IMR-90 (cell line): ENCODE measurements at regions not wholly inside any gene's neighbourhood (a gene's known extent, or its start where the extent isn't known, plus 50 kb on each side); places are given as distances from the start of the nearest gene placed in this dataset.

ENCODE experiments used
- ATAC-seq: fragments of 200-7000 bp; cut with Tn5 transposase; 2 replicates; pipeline ENCODE4 v1.9.1; 2020; ENCODE audit warnings: low read depth, mild to moderate bottlenecking, moderate library complexity
- BruUV-seq: library from RNA; stranded (reverse); fragments of 400-500 nt; replicated peaks from 2 replicates; lab custom pipeline; 2021; lab: Mats Ljungman, UMichigan
- CTCF ChIA-PET: fragments of 300-600 bp; formaldehyde crosslinking; extraction: SDS; loops from one replicate; lab custom pipeline; 2021; ENCODE audit warnings: antibody characterized with exemption; lab: Yijun Ruan, JAX
- POLR2A ChIA-PET: fragments of 300-600 bp; sonication (Branson Sonifier 250); formaldehyde crosslinking; loops from one replicate; lab custom pipeline; 2022; ENCODE audit warnings: antibody characterized with exemption; ENCODE audit not compliant: unreplicated experiment; lab: Charles Lee
- DNase-seq: peaks from one replicate; pipeline ENCODE4 v3.0.0; 2013
- H2AFZ ChIP-seq: replicated peaks from 2 replicates; pipeline ENCODE3; 2013; ENCODE audit warnings: low read length, mild to moderate bottlenecking; ENCODE audit not compliant: poor library complexity
- H2AK5ac ChIP-seq: 2 replicates; pipeline ENCODE4 v1.6.1; 2013; ENCODE audit warnings: low read depth, low read length, inconsistent platforms
- H2AK9ac ChIP-seq: replicated peaks from 2 replicates; pipeline ENCODE3; 2013; ENCODE audit warnings: mild to moderate bottlenecking, low read depth, low read length, moderate library complexity; ENCODE audit not compliant: poor library complexity
- H2BK120ac ChIP-seq: 2 replicates; pipeline ENCODE4 v1.6.1; 2013; ENCODE audit warnings: low read depth, low read length, inconsistent platforms
- H2BK15ac ChIP-seq: 3 replicates; pipeline ENCODE4 v1.6.1; 2013; ENCODE audit warnings: low read depth, low read length, inconsistent platforms
- H2BK20ac ChIP-seq: 2 replicates; pipeline ENCODE4 v1.6.1; 2013; ENCODE audit warnings: low read depth, mild to moderate bottlenecking, inconsistent platforms, low read length, moderate library complexity
- H2BK5ac ChIP-seq: 2 replicates; pipeline ENCODE4 v1.6.1; 2013; ENCODE audit warnings: mild to moderate bottlenecking, low read depth, low read length, inconsistent platforms; ENCODE audit not compliant: poor library complexity, severe bottlenecking
- H3K14ac ChIP-seq: replicated peaks from 2 replicates; pipeline ENCODE4 v1.6.1; 2013; ENCODE audit warnings: low read depth, low read length, inconsistent platforms
- H3K18ac ChIP-seq: 2 replicates; pipeline ENCODE4 v1.6.1; 2013; ENCODE audit warnings: low read depth, low read length, control low read depth
- H3K23ac ChIP-seq: 2 replicates; pipeline ENCODE4 v1.6.1; 2013; ENCODE audit warnings: low read depth, low read length, inconsistent platforms
- H3K27ac ChIP-seq: 2 replicates; pipeline ENCODE4 v1.5.1; 2013; ENCODE audit warnings: mild to moderate bottlenecking, control low read depth, low read length; ENCODE audit not compliant: insufficient read depth
- H3K27me3 ChIP-seq: 2 replicates; pipeline ENCODE4 v1.6.1; 2013; ENCODE audit warnings: low read length; ENCODE audit not compliant: control insufficient read depth, insufficient read depth
- H3K36me3 ChIP-seq: 2 replicates; pipeline ENCODE4 v1.6.1; 2013; ENCODE audit warnings: low read length, mixed read lengths; ENCODE audit not compliant: control insufficient read depth, insufficient read depth
- H3K4ac ChIP-seq: 2 replicates; pipeline ENCODE4 v1.6.1; 2013; ENCODE audit warnings: low read depth, low read length, inconsistent platforms
- H3K4me1 ChIP-seq: 2 replicates; pipeline ENCODE4 v1.6.1; 2013; ENCODE audit warnings: low read length, mixed read lengths; ENCODE audit not compliant: control insufficient read depth, insufficient read depth
- H3K4me2 ChIP-seq: 2 replicates; pipeline ENCODE4 v1.6.1; 2013; ENCODE audit warnings: low read depth, mild to moderate bottlenecking, control low read depth, low read length, moderate library complexity
- H3K4me3 ChIP-seq: 2 replicates; pipeline ENCODE4 v1.5.1; 2013; ENCODE audit warnings: low read depth, mild to moderate bottlenecking, control low read depth, low read length, moderate library complexity; ENCODE audit not compliant: insufficient read depth
- H3K56ac ChIP-seq: 2 replicates; pipeline ENCODE4 v1.6.1; 2013; ENCODE audit warnings: low read length, inconsistent platforms; ENCODE audit not compliant: insufficient read depth; ENCODE audit errors: extremely low read depth
- H3K79me1 ChIP-seq, 2 experiments: 2 replicates each; pipeline ENCODE4 v1.6.1; 2013; ENCODE audit warnings: low read length in 2 of 2, inconsistent platforms in 1 of 2, low read depth in 1 of 2
- H3K9ac ChIP-seq: 2 replicates; pipeline ENCODE4 v1.6.1; 2013; ENCODE audit warnings: low read depth, low read length, control low read depth
- H3K9me1 ChIP-seq: 2 replicates; pipeline ENCODE4 v1.6.1; 2013; ENCODE audit warnings: low read length, inconsistent platforms; ENCODE audit not compliant: insufficient read depth
- H3K9me3 ChIP-seq: 2 replicates; pipeline ENCODE4 v1.6.1; 2013; ENCODE audit warnings: low read length; ENCODE audit not compliant: control insufficient read depth, insufficient read depth
- H4K20me1 ChIP-seq: 2 replicates; pipeline ENCODE4 v1.6.1; 2013; ENCODE audit warnings: low read length, inconsistent platforms; ENCODE audit not compliant: insufficient read depth
- H4K5ac ChIP-seq: 2 replicates; pipeline ENCODE4 v1.6.1; 2013; ENCODE audit warnings: mild to moderate bottlenecking, low read depth, low read length, control low read depth
- H4K8ac ChIP-seq, 2 experiments: 2 replicates each; pipeline ENCODE4 v1.6.1; 2013; ENCODE audit warnings: low read depth in 2 of 2, low read length in 2 of 2, control low read depth in 1 of 2, inconsistent platforms in 1 of 2
- H4K91ac ChIP-seq: 2 replicates; pipeline ENCODE4 v1.6.1; 2013; ENCODE audit warnings: low read depth, low read length, inconsistent platforms; ENCODE audit not compliant: insufficient read depth
- BHLHE40 ChIP-seq: fragments of 150-350 bp; IDR thresholded peaks from 2 replicates; pipeline ENCODE4 v1.6.1; 2016; ENCODE audit warnings: mild to moderate bottlenecking, low read depth, low read length
- CHD1 ChIP-seq: IDR thresholded peaks from 2 replicates; pipeline ENCODE4 v1.6.1; 2012; ENCODE audit warnings: low read depth, low read length, improper control_type of control experiment
- ELK1 ChIP-seq: fragments of 150-350 bp; IDR thresholded peaks from 2 replicates; pipeline ENCODE4 v1.6.1; 2016; ENCODE audit warnings: low read depth, mild to moderate bottlenecking, low read length, moderate library complexity, borderline replicate concordance
- MXI1 ChIP-seq: IDR thresholded peaks from 2 replicates; pipeline ENCODE4 v1.6.1; 2012; ENCODE audit warnings: low read depth, mild to moderate bottlenecking, low read length, moderate library complexity, borderline replicate concordance
- WGBS, 2 experiments: methylation state at CpG; one replicate each; pipeline versions ENCODE4 v1.1.5 to v1.1.7; 2013; ENCODE audit warnings: missing lambda C conversion rate in 2 of 2; ENCODE audit not compliant: insufficient read length in 1 of 2; ENCODE audit errors: extremely low coverage in 2 of 2; 5-methylcytosine and 5-hydroxymethylcytosine counted together
- dilution Hi-C: fragments of 300-500 bp; cut with HindIII; formaldehyde crosslinking; loops from one replicate; pipeline ENCODE4 v1.14.3; 2018; ENCODE audit warnings: low sequenced_read_pairs; ENCODE audit not compliant: unreplicated experiment
- in situ Hi-C: fragments of 300-500 bp; cut with MboI; formaldehyde crosslinking; loops from 3 replicates; pipeline ENCODE4 v1.14.3; 2019; ENCODE audit warnings: low sequenced_read_pairs, inconsistent platforms, mixed read lengths
- intact Hi-C: fragments of 100-400 bp; cut with micrococcal nuclease; formaldehyde crosslinking; loops from 2 replicates; pipeline ENCODE4 v1.10.0; 2022

- H2AK9ac ChIP-seq = no peak overlapping the region
- no peak overlapping the region for H3K4me3 ChIP-seq
- no peak overlapping the region for H3K9ac ChIP-seq
- no TSS peak for BruUV-seq
- H2BK20ac ChIP-seq = no peak overlapping the region
- H3K9me1 ChIP-seq = no peaks in the 10 kb centered on the region
- no peak for ATAC-seq
- H2BK5ac ChIP-seq = no peak overlapping the region
- ChIA-PET POLR2A (no interaction called here), CTCF (interaction anchor here (0.7 kb wide), 1 partner anchor 823 kb away, joined by 3 read pairs; no protein-coding TSS in a partner anchor)
- intact Hi-C loops = no loop called here
- H3K27me3 ChIP-seq = no peaks in the 10 kb centered on the region
- no peak overlapping the region for H3K23ac ChIP-seq
- H3K4me1 ChIP-seq = no peaks in the 10 kb centered on the region
- H3K14ac ChIP-seq = no peak overlapping the region
- 83% methylated on average over 1 of the region's 4 CpGs; no CpG with 5 or more reads in 1 of the 2 experiments for WGBS, 2 experiments
- no peak overlapping the region for H3K4ac ChIP-seq
- H4K20me1 ChIP-seq = no peaks in the 10 kb centered on the region
- no peak overlapping the region for H2BK15ac ChIP-seq
- no peak for DNase-seq
- H4K91ac ChIP-seq = no peak overlapping the region
- no peak overlapping the region for H2BK120ac ChIP-seq
- H3K9me3 ChIP-seq = no peaks in the 10 kb centered on the region
- dilution Hi-C loops = no loop called here
- no peak overlapping the region for H3K18ac ChIP-seq
- TF ChIP-seq CHD1 (no peak), ELK1 (no peak), MXI1 (no peak), BHLHE40 (no peak)
- H2AFZ ChIP-seq = no peak overlapping the region
- no peak overlapping the region for H2AK5ac ChIP-seq
- H3K27ac ChIP-seq = no peak overlapping the region
- H3K56ac ChIP-seq = no peak overlapping the region
- H4K5ac ChIP-seq = no peak overlapping the region
- no peaks in the 10 kb centered on the region for H3K36me3 ChIP-seq
- no peak overlapping the region for H3K4me2 ChIP-seq
- in situ Hi-C loops = no loop called here
- no peaks in the 10 kb centered on the region for H3K79me1 ChIP-seq
- no peak overlapping the region for H4K8ac ChIP-seq
Observed at GRCh38 chr5:164518741-164519080, 1013.3 kb downstream of the MAT2B start.
